ENCODE measurements at regions not wholly inside any gene's neighbourhood (a gene's known extent, or its start where the extent isn't known, plus 50 kb on each side); places are given as distances from the start of the nearest gene placed in this dataset.
"Not testable (repeated sequence)": the region's sequence is repeated elsewhere in the genome, so short reads cannot be mapped to it uniquely, and the experiment has no call there.

- TF ChIP-seq POLR2A (IDR thresholded peaks at IDR 0.05; ENCODE audit: low read length); GATA1 (IDR thresholded peaks at IDR 0.05; ENCODE audit: low read depth, low read length): not testable (repeated sequence)
These were observed 153.0 kb upstream of the EOLA2 start for GRCh38 chrX:150091300-150091699.

Measured in erythroblast (primary cell).